ENCODE measurements at regions not wholly inside any gene's neighbourhood (a gene's known extent, or its start where the extent isn't known, plus 50 kb on each side); places are given as distances from the start of the nearest gene placed in this dataset.

- Histone ChIP-seq H3K4me1 (ENCODE audit: control insufficient read depth in 1 of 2, insufficient read depth in 2 of 2, low read length in 2 of 2) (peaks cover 0 to 8% of the 10 kb centered on the region in 2 experiments; a peak in 3 of 4 replicates), H2AFZ (ENCODE audit: low read depth, low read length, poor library complexity, severe bottlenecking) (no peak overlapping the region), H4K20me1 (ENCODE audit: insufficient read depth) (no peaks in the 10 kb centered on the region), H3K9me3 (ENCODE audit: control insufficient read depth in 1 of 2, insufficient read depth in 1 of 2, low read depth in 1 of 2, low read length in 2 of 2) (no peaks in the 10 kb centered on the region; a peak in 1 of 4 replicates), H3K4me2 (ENCODE audit: low read length) (0 out of 2 replicates have a peak overlapping the region, but pooled peaks have one; percentile 27), H3K79me2 (ENCODE audit: insufficient read depth, low read length) (no peaks in the 10 kb centered on the region), H3K27ac (ENCODE audit: low read depth, low read length) (no peak overlapping the region), H3K9ac (ENCODE audit: low read length) (no peak overlapping the region), H3K36me3 (ENCODE audit: control insufficient read depth in 1 of 2, insufficient read depth in 2 of 2, low read length in 2 of 2) (no peaks in the 10 kb centered on the region), H3K27me3 (ENCODE audit: insufficient read depth, low read length) (peaks cover 44% of the 10 kb centered on the region), H3K9me2 (ENCODE audit: insufficient read depth) (no peaks in the 10 kb centered on the region), H3K4me3 (replicated peaks in 1 of 2; ENCODE audit: low read depth in 1 of 2, low read length in 2 of 2) (no peak overlapping the region)
- DNase-seq (ENCODE audit: low read depth, low spot score), result no peak
- intact Hi-C loops (cut with micrococcal nuclease), result no loop called here
- no TSS peak for BruUV-seq (replicated peaks)
- POLR2A ChIA-PET, result interaction anchor here (0.7 kb wide), 1 partner anchor 268 kb away, joined by 3 read pairs; no protein-coding TSS in a partner anchor
- RAD21 ChIA-PET (ENCODE audit: low non-redundant PET in 1 of 2, low total read pairs in 2 of 2, uncharacterized antibody in 2 of 2, unreplicated experiment in 2 of 2), result no interaction called here
- TF ChIP-seq POLR2A (IDR thresholded peaks at IDR 0.05; ENCODE audit: borderline replicate concordance, extremely low read depth, insufficient read depth, insufficient read length), result no peak
- TF ChIP-seq SRF (IDR thresholded peaks at IDR 0.05; ENCODE audit: low read depth), result 0 out of 2 replicates have a peak, but pooled peaks have one; percentile 28
- no peak for TF ChIP-seq SIN3A (IDR thresholded peaks at IDR 0.05; ENCODE audit: low read depth)
- no peak for TF ChIP-seq CTCF (IDR thresholded peaks at IDR 0.05 in 2 of 3, conservative IDR thresholded peaks at IDR 0.05 in 1 of 3; ENCODE audit: borderline replicate concordance in 1 of 3, insufficient read depth in 1 of 3, low read depth in 2 of 3, low read length in 2 of 3)
- TF ChIP-seq EZH2phosphoT487 (IDR thresholded peaks at IDR 0.05; ENCODE audit: borderline replicate concordance), result no peak
- TF ChIP-seq, protein P1, sequence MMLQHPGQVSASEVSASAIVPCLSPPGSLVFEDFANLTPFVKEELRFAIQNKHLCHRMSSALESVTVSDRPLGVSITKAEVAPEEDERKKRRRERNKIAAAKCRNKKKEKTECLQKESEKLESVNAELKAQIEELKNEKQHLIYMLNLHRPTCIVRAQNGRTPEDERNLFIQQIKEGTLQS (IDR thresholded peaks at IDR 0.05), result no peak
- TF ChIP-seq JUND (IDR thresholded peaks at IDR 0.05), result peak; percentile 68
- TF ChIP-seq EZH2 (IDR thresholded peaks at IDR 0.05), result no peak
- TF ChIP-seq ZBTB33 (IDR thresholded peaks at IDR 0.05; ENCODE audit: extremely low read depth, insufficient replicate concordance, low read length), result no peak
- no peak for TF ChIP-seq CBX3 (IDR thresholded peaks at IDR 0.05; ENCODE audit: low read depth)
- peak; percentile 85 for TF ChIP-seq FOSL1 (IDR thresholded peaks at IDR 0.05; ENCODE audit: low read depth)
- no peak for TF ChIP-seq ELF1 (IDR thresholded peaks at IDR 0.05; ENCODE audit: borderline replicate concordance, low read depth)
- no peak for TF ChIP-seq EGR1 (IDR thresholded peaks at IDR 0.05; ENCODE audit: low read depth)
- no peak for TF ChIP-seq POLR2AphosphoS5 (IDR thresholded peaks at IDR 0.05; ENCODE audit: low read depth, low read length)
- CTCF ChIA-PET, result no interaction called here
- no peak for ATAC-seq
Measured at GRCh38 chr16:73735018-73735417, 561.6 kb upstream of the PSMD7 start.
